ENCODE measurements at regions not wholly inside any gene's neighbourhood (a gene's known extent, or its start where the extent isn't known, plus 50 kb on each side); places are given as distances from the start of the nearest gene placed in this dataset.

GRCh38 chr7:52639981-52640380, 395.5 kb upstream of the POM121L12 start:
- no peak for TF ChIP-seq TAF1 (IDR thresholded peaks at IDR 0.05; ENCODE audit: low read depth, low read length)
- TF ChIP-seq POLR2A (IDR thresholded peaks at IDR 0.05; ENCODE audit: low read depth, low read length): no peak
- TF ChIP-seq SPI1 (IDR thresholded peaks at IDR 0.05; ENCODE audit: low read depth, low read length): no peak
- no peak for TF ChIP-seq POLR2AphosphoS5 (IDR thresholded peaks at IDR 0.05; ENCODE audit: low read depth, low read length)
- TF ChIP-seq PAX5 (IDR thresholded peaks at IDR 0.05; ENCODE audit: insufficient read depth, low read length, severe bottlenecking): no peak
